ENCODE measurements at regions not wholly inside any gene's neighbourhood (a gene's known extent, or its start where the extent isn't known, plus 50 kb on each side); places are given as distances from the start of the nearest gene placed in this dataset.
"Not testable (repeated sequence)": the region's sequence is repeated elsewhere in the genome, so short reads cannot be mapped to it uniquely, and the experiment has no call there.

- DNase-seq (no peak), ATAC-seq (no peak)
- intact Hi-C loops (cut with DNase I, micrococcal nuclease): no loop called here
Observed at GRCh38 chr9:26527931-26528330, 364.7 kb downstream of the CAAP1 start.

GRCh38 chr9:26524267-26524666 is 368.3 kb downstream of the CAAP1 start:
- DNase-seq (no peak), ATAC-seq (no peak)
- intact Hi-C loops (cut with DNase I, micrococcal nuclease): no loop called here

DNA sequence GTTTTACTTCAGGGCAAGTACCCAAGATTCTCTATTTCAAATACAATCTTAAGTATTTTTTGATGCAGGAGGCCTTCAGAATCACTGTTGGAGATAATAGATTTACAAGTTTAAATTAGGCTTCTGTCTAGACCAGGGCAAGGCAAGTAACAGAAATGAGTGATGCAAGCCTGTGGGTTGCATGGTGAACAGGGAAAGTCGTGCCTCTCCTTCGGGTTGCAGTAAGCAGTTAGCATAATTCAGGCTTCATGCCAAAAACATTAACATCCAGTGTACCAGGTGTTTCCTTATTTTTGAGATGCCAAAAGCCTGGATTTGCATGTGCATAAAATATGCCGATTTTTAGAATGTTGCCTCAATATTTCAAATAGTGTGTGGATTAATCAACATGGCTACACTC is 369.0 kb downstream of the CAAP1 start:
- DNase-seq (no peak), ATAC-seq (no peak)
- intact Hi-C loops (cut with DNase I, micrococcal nuclease): no loop called here

GRCh38 chr9:26520141-26520540 is 372.5 kb downstream of the CAAP1 start:
- no peak for DNase-seq
- intact Hi-C loops (cut with DNase I, micrococcal nuclease): no loop called here
- no peak for ATAC-seq

DNA sequence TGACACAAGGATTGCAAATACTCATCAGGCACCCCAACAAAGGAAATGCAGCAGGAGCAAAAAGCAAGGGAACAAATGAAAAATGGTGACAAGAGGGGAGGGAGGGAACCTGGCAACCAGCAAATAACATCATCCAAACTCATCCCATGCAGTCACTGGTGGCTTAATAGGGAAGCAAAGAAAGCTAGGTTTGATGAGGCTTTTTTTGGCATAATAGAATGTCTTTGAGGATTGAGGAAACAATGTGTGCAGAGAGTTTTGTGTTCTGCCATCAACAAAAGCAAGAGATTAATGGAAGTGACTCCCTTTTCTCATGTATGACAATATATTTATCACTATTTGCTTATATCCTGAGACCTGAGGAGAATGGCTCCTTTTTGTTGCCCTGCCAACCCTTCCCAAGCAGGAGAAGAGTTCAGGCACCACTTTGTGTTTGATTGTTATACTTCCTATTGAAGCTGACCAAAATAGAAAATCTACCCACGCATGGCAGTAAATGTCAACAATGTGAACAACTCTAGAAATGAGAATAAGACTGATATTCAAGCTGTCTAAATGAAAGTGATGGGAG is 375.7 kb downstream of the CAAP1 start:
- intact Hi-C loops (cut with DNase I, micrococcal nuclease): no loop called here
- ATAC-seq: no peak
- DNase-seq: no peak

GRCh38 chr9:26513730-26514129 is 378.9 kb downstream of the CAAP1 start:
- DNase-seq (no peak), ATAC-seq (no peak)
- intact Hi-C loops (cut with DNase I, micrococcal nuclease): no loop called here

GRCh38 chr9:26510137-26510536 is 382.5 kb downstream of the CAAP1 start:
- no peak for ATAC-seq
- intact Hi-C loops (cut with DNase I, micrococcal nuclease): no loop called here
- DNase-seq: no peak

DNA sequence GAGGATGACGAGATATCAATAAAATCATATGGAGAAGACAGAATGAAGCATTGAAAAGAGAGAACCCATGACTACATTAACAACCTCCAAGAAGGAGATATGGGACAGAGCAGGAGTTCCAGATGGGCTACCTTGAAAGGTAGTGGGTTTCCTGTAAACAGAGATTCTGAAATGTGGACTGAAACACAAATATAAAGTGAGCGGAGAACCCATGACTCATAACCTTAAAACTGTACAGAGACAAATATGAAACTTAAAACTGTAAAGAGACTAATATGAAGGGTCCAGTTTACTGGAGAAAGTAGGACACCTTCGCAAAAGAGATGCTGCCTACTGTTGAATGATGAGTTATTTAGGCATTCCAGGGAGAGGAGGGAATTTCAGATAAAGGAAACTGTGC is 383.7 kb downstream of the CAAP1 start:
- intact Hi-C loops (cut with DNase I, micrococcal nuclease): no loop called here
- DNase-seq (no peak), ATAC-seq (no peak)

GRCh38 chr9:26504057-26504456 is 388.5 kb downstream of the CAAP1 start:
- ATAC-seq (no peak), DNase-seq (no peak)
- intact Hi-C loops (cut with DNase I, micrococcal nuclease): no loop called here

DNA sequence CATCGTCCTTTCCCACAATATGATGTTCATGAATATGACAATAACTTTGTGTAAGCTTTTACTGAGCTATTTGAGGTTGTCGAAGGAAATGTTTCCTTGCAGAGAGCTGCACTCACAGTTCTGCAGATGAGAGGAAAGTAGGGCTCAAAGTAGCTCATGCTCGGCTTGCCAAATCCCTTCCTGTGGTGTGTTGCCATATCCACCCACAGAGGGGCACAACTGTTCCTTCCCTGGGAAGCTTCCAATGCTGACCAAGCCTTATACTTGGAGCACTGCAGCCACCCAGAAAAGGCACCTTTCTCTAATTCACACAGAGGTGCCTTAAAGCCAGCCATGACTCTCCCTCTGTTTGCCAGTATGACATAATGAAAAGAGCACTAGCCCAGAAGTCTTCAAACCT is 390.3 kb downstream of the CAAP1 start:
- no peak for ATAC-seq
- intact Hi-C loops (cut with DNase I, micrococcal nuclease): no loop called here
- DNase-seq: no peak

DNA sequence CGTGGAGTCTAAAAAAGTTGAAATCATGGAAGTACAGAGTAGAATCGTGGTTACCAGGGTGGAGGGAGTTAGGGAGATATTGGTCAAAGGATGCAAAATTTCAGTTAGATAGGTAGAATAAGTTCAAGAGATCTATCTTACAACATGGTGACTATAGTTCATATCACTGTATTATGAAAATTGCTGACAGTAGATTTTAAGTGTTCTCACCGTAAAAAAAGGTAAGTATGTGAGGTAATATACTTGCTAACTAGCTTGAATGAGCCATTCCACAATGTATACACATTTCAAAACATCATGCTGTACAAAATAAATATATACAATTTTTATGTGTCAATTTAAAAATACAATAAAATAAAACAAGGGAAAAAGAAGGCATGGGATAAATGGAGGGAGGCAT is 392.1 kb downstream of the CAAP1 start:
- ATAC-seq (no peak), DNase-seq (no peak)
- intact Hi-C loops (cut with DNase I, micrococcal nuclease): no loop called here

DNA sequence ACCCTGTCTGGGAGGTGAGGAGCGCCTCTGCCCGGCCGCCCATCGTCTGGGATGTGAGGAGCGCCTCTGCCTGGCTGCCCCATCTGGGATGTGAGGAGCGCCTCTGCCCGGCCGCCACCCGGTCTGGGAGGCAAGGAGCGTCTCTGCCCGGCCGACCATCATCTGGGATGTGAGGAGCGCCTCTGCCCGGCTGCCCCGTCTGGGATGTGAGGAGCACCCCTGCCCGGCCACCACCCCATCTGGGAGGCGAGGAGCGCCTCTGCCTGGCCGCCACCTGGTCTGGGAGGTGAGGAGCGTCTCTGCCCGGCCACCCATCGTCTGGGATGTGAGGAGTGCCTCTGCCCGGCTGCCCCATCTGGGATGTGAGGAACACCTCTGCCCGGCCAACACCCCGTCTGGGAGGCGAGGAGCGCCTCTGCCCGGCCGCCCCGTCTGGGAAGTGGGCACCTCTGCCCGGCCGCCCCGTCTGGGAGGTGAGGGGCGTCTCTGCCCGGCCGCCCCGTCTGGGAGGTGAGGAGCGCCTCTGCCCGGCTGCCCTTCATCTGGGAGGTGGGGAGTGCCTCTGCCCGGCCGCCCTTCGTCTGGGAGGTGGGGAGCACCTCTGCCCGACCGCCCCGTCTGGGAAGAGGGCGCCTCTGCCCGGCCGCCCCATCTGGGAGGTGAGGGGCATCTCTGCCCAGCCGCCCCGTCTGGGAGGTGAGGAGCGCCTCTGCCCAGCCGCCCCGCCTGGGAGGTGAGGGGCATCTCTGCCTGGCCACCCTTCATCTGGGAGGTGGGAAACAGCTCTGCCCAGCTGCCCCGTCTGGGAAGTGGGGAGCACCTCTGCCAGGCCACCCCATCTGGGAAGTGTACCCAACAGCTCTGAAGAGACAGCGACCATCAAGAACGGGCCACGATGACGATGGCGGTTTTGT is 399.7 kb downstream of the CAAP1 start:
- intact Hi-C loops (cut with DNase I, micrococcal nuclease): not testable (repeated sequence)

GRCh38 chr9:26491922-26492607 is 400.5 kb downstream of the CAAP1 start:
- intact Hi-C loops (cut with DNase I, micrococcal nuclease); DNase-seq; ATAC-seq: not testable (repeated sequence)

More for the DNA sequence above, 399.7 kb downstream of the CAAP1 start:
- not testable (repeated sequence) for DNase-seq, ATAC-seq

GRCh38 chr9:26483991-26484390 is 408.6 kb downstream of the CAAP1 start:
- intact Hi-C loops (cut with DNase I, micrococcal nuclease): no loop called here
- DNase-seq (no peak), ATAC-seq (no peak)

- no peak for ATAC-seq
- no peak for DNase-seq
- intact Hi-C loops (cut with DNase I, micrococcal nuclease): no loop called here
Observed at GRCh38 chr9:26477963-26478362, 414.6 kb downstream of the CAAP1 start.

DNA sequence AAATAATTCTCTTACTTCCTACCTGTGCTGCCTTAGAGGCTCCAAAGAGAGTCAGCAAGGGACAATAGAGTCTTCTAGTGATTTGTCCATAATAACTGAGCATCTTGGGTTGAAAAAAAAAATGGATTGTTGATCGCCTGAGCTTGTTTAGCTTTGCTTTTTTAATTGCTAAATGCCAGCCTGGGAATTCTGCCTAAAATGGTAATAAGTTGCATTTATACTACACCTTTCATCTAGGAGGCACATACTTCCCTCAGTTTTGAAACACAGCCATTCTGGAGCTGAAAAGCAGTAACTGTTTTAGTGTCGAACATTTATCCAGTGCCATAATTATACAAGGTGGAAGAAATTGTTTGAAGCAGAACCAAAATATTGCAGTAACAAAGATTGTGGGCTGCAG is 421.3 kb downstream of the CAAP1 start:
- DNase-seq (no peak), ATAC-seq (no peak)
- intact Hi-C loops (cut with DNase I, micrococcal nuclease): no loop called here

- no peak for DNase-seq
- no peak for ATAC-seq
- intact Hi-C loops (cut with DNase I, micrococcal nuclease): no loop called here
Observed at GRCh38 chr9:26470284-26470683, 422.3 kb downstream of the CAAP1 start.

GRCh38 chr9:26463837-26464236 is 428.8 kb downstream of the CAAP1 start:
- ATAC-seq (no peak), DNase-seq (no peak)
- intact Hi-C loops (cut with DNase I, micrococcal nuclease): no loop called here

GRCh38 chr9:26462751-26463150 is 429.9 kb downstream of the CAAP1 start:
- no peak for DNase-seq
- no peak for ATAC-seq
- intact Hi-C loops (cut with DNase I, micrococcal nuclease): no loop called here

- intact Hi-C loops (cut with DNase I, micrococcal nuclease): no loop called here
- ATAC-seq (no peak), DNase-seq (no peak)
Observed at GRCh38 chr9:26462213-26462612, 430.4 kb downstream of the CAAP1 start.

Data from left colon (tissue), 2 donors.